GM19328 (cell line): ENCODE measurements at regions not wholly inside any gene's neighbourhood (a gene's known extent, or its start where the extent isn't known, plus 50 kb on each side); places are given as distances from the start of the nearest gene placed in this dataset.

ENCODE experiments used
- ATAC-seq: cut with Tn5 transposase; IDR thresholded peaks from one replicate; pipeline ENCODE4 v1.9.1; 2021; ENCODE audit warnings: mild to moderate bottlenecking, moderate library complexity; ENCODE audit not compliant: unreplicated experiment

- ATAC-seq, result no peak
Measured at GRCh38 chr9:129335464-129336129, 157.5 kb upstream of the IER5L start.

- no peak for ATAC-seq
Measured at GRCh38 chr9:129334105-129334935, 156.3 kb upstream of the IER5L start.

GRCh38 chr9:129333617-129334104 is 155.6 kb upstream of the IER5L start:
- no peak for ATAC-seq

GRCh38 chr9:129332581-129332980 is 154.5 kb upstream of the IER5L start:
- ATAC-seq, result no peak

- no peak for ATAC-seq
Measured at GRCh38 chr9:129331772-129332500, 153.9 kb upstream of the IER5L start.

- no peak for ATAC-seq
Measured at GRCh38 chr9:129331493-129331765, 153.4 kb upstream of the IER5L start.

- no peak for ATAC-seq
Measured at GRCh38 chr9:129330711-129331492, 152.8 kb upstream of the IER5L start.

GRCh38 chr9:129328355-129329042 is 150.4 kb upstream of the IER5L start:
- ATAC-seq, result no peak

GRCh38 chr9:129327552-129328328 is 149.7 kb upstream of the IER5L start:
- ATAC-seq, result no peak

GRCh38 chr9:129326061-129327005 is 148.3 kb upstream of the IER5L start:
- no peak for ATAC-seq

- no peak for ATAC-seq
Measured at GRCh38 chr9:129324808-129325502, 146.9 kb upstream of the IER5L start.

- no peak for ATAC-seq
Measured at GRCh38 chr9:129323999-129324553, 146.0 kb upstream of the IER5L start.

- ATAC-seq, result no peak
Measured at GRCh38 chr9:129323376-129323998, 145.4 kb upstream of the IER5L start.

- ATAC-seq, result no peak
Measured at GRCh38 chr9:129322641-129323375, 144.7 kb upstream of the IER5L start.

- ATAC-seq, result no peak
Measured at GRCh38 chr9:129322022-129322621, 144.1 kb upstream of the IER5L start.
